PC-9 (cell line): ENCODE measurements at regions not wholly inside any gene's neighbourhood (a gene's known extent, or its start where the extent isn't known, plus 50 kb on each side); places are given as distances from the start of the nearest gene placed in this dataset.

ENCODE experiments used
- CTCF ChIP-seq: fragments of 200-600 bp; sonication (generic); conservative IDR thresholded peaks from 2 replicates; pipeline ENCODE4 v1.6.1; 2017; ENCODE audit warnings: mixed run types, antibody characterized with exemption, mild to moderate bottlenecking, moderate library complexity
- EZH2 ChIP-seq: fragments of 200-600 bp; sonication (generic); IDR thresholded peaks from 2 replicates; pipeline ENCODE4 v1.8.0; 2017; ENCODE audit warnings: antibody characterized with exemption, low read depth

GRCh38 chr11:133692126-133692934, 153.0 kb downstream of the SPATA19 start:
- TF ChIP-seq CTCF (no peak), EZH2 (no peak)
